Stomach (tissue), 8 donors: ENCODE measurements at regions not wholly inside any gene's neighbourhood (a gene's known extent, or its start where the extent isn't known, plus 50 kb on each side); places are given as distances from the start of the nearest gene placed in this dataset.

Experiments used
- DNase-seq, 2 donors: peaks; one replicate each; pipeline versions ENCODE4 v3.0.0 to v3.0.0-alpha.2; 2013 to 2019
- H3K27ac ChIP-seq, 5 donors: fragments of 200-600 bp in 4 of 5; sonication (generic) in 4 of 5; one replicate each; pipeline ENCODE4 v1.5.1; 2013 to 2019; ENCODE audit warnings: mild to moderate bottlenecking in 1 of 5, moderate library complexity in 1 of 5
- H3K27me3 ChIP-seq, 3 donors: fragments of 200-600 bp; sonication (generic); one replicate each; pipeline ENCODE4 v1.5.1; 2017 to 2019; ENCODE audit warnings: mixed run types in 1 of 3
- H3K36me3 ChIP-seq, 4 donors: fragments of 200-600 bp; sonication (generic); 1 replicate in 3 of 4; 2 replicates in 1 of 4; pipeline ENCODE4 v1.5.1; 2016 to 2019
- H3K4me1 ChIP-seq, 4 donors: fragments of 200-600 bp; sonication (generic); one replicate each; pipeline ENCODE4 v1.5.1; 2016 to 2019
- H3K4me3 ChIP-seq, 4 donors: fragments of 200-600 bp; sonication (generic) in 3 of 4; one replicate each; pipeline ENCODE4 v1.5.1; 2016 to 2019; ENCODE audit warnings: mild to moderate bottlenecking in 1 of 4
- H3K9me3 ChIP-seq, 4 donors: fragments of 200-600 bp; sonication (generic); one replicate each; pipeline ENCODE4 v1.5.1; 2016 to 2019
- CTCF ChIP-seq, 7 experiments: fragments of 450-650 bp in 4 of 7; fragments of 200-600 bp in 3 of 7; sonication (generic) in 3 of 7; IDR thresholded peaks; one replicate each; pipeline ENCODE4 v1.5.1; 2016 to 2019; ENCODE audit warnings: antibody characterized with exemption in 7 of 7, control low read depth in 2 of 7, mild to moderate bottlenecking in 1 of 7
- EP300 ChIP-seq: sonication (generic); formaldehyde crosslinking; IDR thresholded peaks from one replicate; pipeline ENCODE4 v1.6.1; 2017; ENCODE audit warnings: antibody characterized with exemption
- POLR2A ChIP-seq, 4 donors: fragments of 450-650 bp; IDR thresholded peaks; one replicate each; pipeline ENCODE4 v1.6.1; 2016; ENCODE audit warnings: antibody characterized with exemption in 4 of 4, control low read depth in 2 of 4, mild to moderate bottlenecking in 1 of 4, moderate library complexity in 1 of 4
- POLR2AphosphoS5 ChIP-seq, 3 donors: sonication (generic); formaldehyde crosslinking; IDR thresholded peaks; one replicate each; pipeline ENCODE4 v1.6.1; 2016; ENCODE audit warnings: antibody characterized with exemption in 3 of 3
- WGBS, 5 donors: extraction: QIAGEN DNeasy Blood & Tissue Kit in 3 of 5; methylation state at CpG; one replicate each; pipeline versions ENCODE4 v1.1.5 to v1.1.7; 2013 to 2018; 5-methylcytosine and 5-hydroxymethylcytosine counted together
- intact Hi-C: fragments of 100-400 bp; cut with DNase I; formaldehyde crosslinking; loops from one replicate; pipeline ENCODE4 v1.15.1; 2023; ENCODE audit warnings: low total_unique reads
- donor health status: healthy with polysubstance abuse.
- donor health status: Bipolar disorder and iron deficiency.
- donor health status: healthy.

- intact Hi-C loops = no loop called here
- no peak for DNase-seq
- Histone ChIP-seq H3K27me3 (no peaks in the 10 kb centered on the region), H3K36me3 (no peaks in the 10 kb centered on the region), H3K9me3 (peaks cover 0 to 6% (median 2%) of the 10 kb centered on the region in 4 donors), H3K4me3 (no peak overlapping the region), H3K4me1 (no peaks in the 10 kb centered on the region), H3K27ac (no peak overlapping the region)
- TF ChIP-seq POLR2A (IDR thresholded peaks at IDR 0.05) (no peak), CTCF (IDR thresholded peaks at IDR 0.05) (no peak), EP300 (no peak), POLR2AphosphoS5 (IDR thresholded peaks at IDR 0.05) (no peak)
- 9 to 43% (median 17%) methylated on average over 1 of the region's 1 CpG for WGBS, 5 donors
Measured at GRCh38 chr3:153617463-153617862, 455.4 kb downstream of the RAP2B start.

- no peak overlapping the region for H3K4me3 ChIP-seq
- H3K9me3 ChIP-seq = peaks cover 0 to 6% (median 2%) of the 10 kb centered on the region in 4 donors
- no peak for DNase-seq
- H3K4me1 ChIP-seq = no peaks in the 10 kb centered on the region
- 68 to 82% (median 79%) methylated on average over 3 of the region's 3 CpGs for WGBS, 5 donors
- no peak for TF ChIP-seq CTCF (IDR thresholded peaks at IDR 0.05)
- no peak for TF ChIP-seq EP300
- TF ChIP-seq POLR2A (IDR thresholded peaks at IDR 0.05) = no peak
- no peak for TF ChIP-seq POLR2AphosphoS5 (IDR thresholded peaks at IDR 0.05)
- no peaks in the 10 kb centered on the region for H3K36me3 ChIP-seq
- H3K27me3 ChIP-seq = no peaks in the 10 kb centered on the region
- intact Hi-C loops = no loop called here
- no peak overlapping the region for H3K27ac ChIP-seq
Measured at GRCh38 chr3:153618176-153618575, 456.1 kb downstream of the RAP2B start.

- no peaks in the 10 kb centered on the region for H3K27me3 ChIP-seq
- H3K36me3 ChIP-seq = no peaks in the 10 kb centered on the region
- H3K9me3 ChIP-seq = peaks cover 0 to 6% (median 2%) of the 10 kb centered on the region in 4 donors
- DNase-seq = no peak
- 70 to 80% (median 74%) methylated on average over 2 of the region's 2 CpGs for WGBS, 5 donors
- no peak overlapping the region for H3K27ac ChIP-seq
- intact Hi-C loops = no loop called here
- H3K4me3 ChIP-seq = no peak overlapping the region
- H3K4me1 ChIP-seq = no peaks in the 10 kb centered on the region
- TF ChIP-seq POLR2AphosphoS5 (IDR thresholded peaks at IDR 0.05) (no peak), EP300 (no peak), POLR2A (IDR thresholded peaks at IDR 0.05) (no peak), CTCF (IDR thresholded peaks at IDR 0.05) (no peak)
Measured at GRCh38 chr3:153619268-153619667, 457.2 kb downstream of the RAP2B start.

GRCh38 chr3:153621953-153622352 lies 459.9 kb downstream of the RAP2B start:
- no peak overlapping the region for H3K27ac ChIP-seq
- H3K9me3 ChIP-seq = peaks cover 0 to 6% (median 2%) of the 10 kb centered on the region in 4 donors
- WGBS, 5 donors = 60 to 76% (median 67%) methylated on average over 2 of the region's 2 CpGs
- H3K4me1 ChIP-seq = no peaks in the 10 kb centered on the region
- no peak for DNase-seq
- H3K27me3 ChIP-seq = no peaks in the 10 kb centered on the region
- no peaks in the 10 kb centered on the region for H3K36me3 ChIP-seq
- no peak for TF ChIP-seq POLR2A (IDR thresholded peaks at IDR 0.05)
- TF ChIP-seq CTCF (IDR thresholded peaks at IDR 0.05) = no peak
- no peak for TF ChIP-seq POLR2AphosphoS5 (IDR thresholded peaks at IDR 0.05)
- TF ChIP-seq EP300 = no peak
- no peak overlapping the region for H3K4me3 ChIP-seq
- intact Hi-C loops = no loop called here
